H9 (cell line): ENCODE measurements at regions not wholly inside any gene's neighbourhood (a gene's known extent, or its start where the extent isn't known, plus 50 kb on each side); places are given as distances from the start of the nearest gene placed in this dataset.

Experiments used
- DNase-seq: peaks from one replicate; pipeline ENCODE4 v3.0.0-alpha.2; 2017
- H2AFZ ChIP-seq: one replicate; pipeline ENCODE4 v1.6.1; 2013; ENCODE audit warnings: mild to moderate bottlenecking, low read length, control low read depth, moderate library complexity
- H2AK5ac ChIP-seq: 2 replicates; pipeline ENCODE4 v1.6.1; 2013; ENCODE audit warnings: low read length, control low read depth, mixed read lengths; ENCODE audit not compliant: insufficient read length
- H2BK120ac ChIP-seq: one replicate; pipeline ENCODE4 v1.6.1; 2013; ENCODE audit warnings: low read depth, mild to moderate bottlenecking, low read length, control low read depth, inconsistent platforms; ENCODE audit not compliant: poor library complexity, severe bottlenecking
- H2BK12ac ChIP-seq: 2 replicates; pipeline ENCODE4 v1.6.1; 2013; ENCODE audit warnings: low read length, control low read depth, mixed read lengths, low read depth; ENCODE audit not compliant: insufficient read length
- H2BK15ac ChIP-seq: 2 replicates; pipeline ENCODE4 v1.6.1; 2013; ENCODE audit warnings: low read depth, low read length, control low read depth
- H2BK20ac ChIP-seq: one replicate; pipeline ENCODE4 v1.6.1; 2013; ENCODE audit warnings: low read depth, mild to moderate bottlenecking, low read length, control low read depth, inconsistent platforms; ENCODE audit not compliant: poor library complexity, severe bottlenecking
- H2BK5ac ChIP-seq: 2 replicates; pipeline ENCODE4 v1.6.1; 2013; ENCODE audit warnings: low read length, control low read depth, mixed read lengths; ENCODE audit not compliant: insufficient read length
- H3K14ac ChIP-seq: 2 replicates; pipeline ENCODE4 v1.6.1; 2013; ENCODE audit warnings: low read length, control low read depth; ENCODE audit not compliant: insufficient read depth
- H3K18ac ChIP-seq: 2 replicates; pipeline ENCODE4 v1.6.1; 2013; ENCODE audit warnings: low read depth, mild to moderate bottlenecking, mixed read lengths, low read length, control low read depth; ENCODE audit not compliant: insufficient read length
- H3K23ac ChIP-seq: 2 replicates; pipeline ENCODE4 v1.6.1; 2013; ENCODE audit warnings: low read length, control low read depth, mixed read lengths, low read depth; ENCODE audit not compliant: insufficient read length
- H3K23me2 ChIP-seq: 2 replicates; pipeline ENCODE4 v1.6.1; 2013; ENCODE audit warnings: low read depth, mild to moderate bottlenecking, mixed read lengths, low read length, control low read depth; ENCODE audit not compliant: insufficient read length, poor library complexity, severe bottlenecking
- H3K27ac ChIP-seq: 2 replicates; pipeline ENCODE4 v1.5.1; 2013; ENCODE audit warnings: low read length, control low read depth, mixed read lengths, low read depth; ENCODE audit not compliant: insufficient read length
- H3K27me3 ChIP-seq: 2 replicates; pipeline ENCODE4 v1.6.1; 2013; ENCODE audit warnings: low read length, control low read depth, inconsistent platforms; ENCODE audit not compliant: insufficient read depth
- H3K4ac ChIP-seq: 2 replicates; pipeline ENCODE4 v1.6.1; 2013; ENCODE audit warnings: low read depth, mild to moderate bottlenecking, control low read depth, inconsistent platforms, low read length, moderate library complexity
- H3K4me1 ChIP-seq: 2 replicates; pipeline ENCODE4 v1.6.1; 2013; ENCODE audit warnings: low read length, control low read depth, inconsistent platforms; ENCODE audit not compliant: insufficient read depth
- H3K4me2 ChIP-seq: 2 replicates; pipeline ENCODE4 v1.6.1; 2013; ENCODE audit warnings: low read length, control low read depth, mixed read lengths; ENCODE audit not compliant: insufficient read length, insufficient read depth
- H3K56ac ChIP-seq: 2 replicates; pipeline ENCODE4 v1.6.1; 2013; ENCODE audit warnings: low read depth, mild to moderate bottlenecking, mixed read lengths, low read length, control low read depth; ENCODE audit not compliant: insufficient read length
- H3K79me1 ChIP-seq: 2 replicates; pipeline ENCODE4 v1.6.1; 2013; ENCODE audit warnings: low read depth, mild to moderate bottlenecking, moderate library complexity, low read length, control low read depth, inconsistent platforms; ENCODE audit not compliant: insufficient read depth, poor library complexity, severe bottlenecking
- H3K79me2 ChIP-seq: 2 replicates; pipeline ENCODE4 v1.6.1; 2013; ENCODE audit warnings: low read length, control low read depth, inconsistent platforms; ENCODE audit not compliant: insufficient read depth
- H3K9ac ChIP-seq: 2 replicates; pipeline ENCODE4 v1.6.1; 2013; ENCODE audit warnings: low read length, control low read depth, mixed read lengths; ENCODE audit not compliant: insufficient read length; ENCODE audit errors: extremely low read depth
- H3K9me3 ChIP-seq: one replicate; pipeline ENCODE4 v1.6.1; 2013; ENCODE audit warnings: low read depth, low read length, inconsistent platforms; ENCODE audit not compliant: control insufficient read depth
- H3T11ph ChIP-seq: one replicate; pipeline ENCODE4 v1.6.1; 2013; ENCODE audit warnings: mild to moderate bottlenecking, low read length, control low read depth, inconsistent platforms
- H4K20me1 ChIP-seq: one replicate; pipeline ENCODE4 v1.6.1; 2013; ENCODE audit not compliant: control insufficient read depth, insufficient read length, insufficient read depth
- H4K5ac ChIP-seq: 2 replicates; pipeline ENCODE4 v1.6.1; 2013; ENCODE audit warnings: low read depth, mild to moderate bottlenecking, mixed read lengths, low read length, control low read depth; ENCODE audit not compliant: insufficient read length
- H4K8ac ChIP-seq: replicated peaks from 2 replicates; pipeline ENCODE4 v1.6.1; 2013; ENCODE audit warnings: low read length, control low read depth, mixed read lengths, low read depth; ENCODE audit not compliant: insufficient read length
- H4K91ac ChIP-seq: 2 replicates; pipeline ENCODE4 v1.6.1; 2013; ENCODE audit warnings: low read depth, mild to moderate bottlenecking, moderate library complexity, mixed read lengths, low read length, control low read depth; ENCODE audit not compliant: insufficient read length
- H3K27ac Mint-ChIP-seq, 3 experiments: 2 replicates in 2 of 3; 3 replicates in 1 of 3; pipeline ENCODE4 v1.8.0; 2020 to 2021; ENCODE audit warnings: mixed read lengths in 3 of 3, mild to moderate bottlenecking in 1 of 3, moderate library complexity in 1 of 3
- H3K27me3 Mint-ChIP-seq: 2 replicates; pipeline ENCODE4 v1.8.0; 2021; ENCODE audit warnings: low read depth, mild to moderate bottlenecking, moderate library complexity, mixed read lengths
- H3K36me3 Mint-ChIP-seq, 3 experiments: 2 replicates in 2 of 3; 3 replicates in 1 of 3; pipeline ENCODE4 v1.8.0; 2020 to 2021; ENCODE audit warnings: low read depth in 3 of 3, mixed read lengths in 3 of 3; ENCODE audit not compliant: insufficient read depth in 1 of 3
- H3K4me1 Mint-ChIP-seq, 2 experiments: 2 replicates each; pipeline ENCODE4 v1.8.0; 2020; ENCODE audit warnings: mixed read lengths in 2 of 2
- H3K4me3 Mint-ChIP-seq, 2 experiments: 2 replicates in 1 of 2; 3 replicates in 1 of 2; pipeline ENCODE4 v1.8.0; 2020 to 2021; ENCODE audit warnings: mild to moderate bottlenecking in 2 of 2, mixed read lengths in 2 of 2, moderate library complexity in 1 of 2
- H3K9me3 Mint-ChIP-seq, 2 experiments: 2 replicates in 1 of 2; 3 replicates in 1 of 2; pipeline ENCODE4 v1.8.0; 2020; ENCODE audit warnings: mild to moderate bottlenecking in 2 of 2, mixed read lengths in 2 of 2, moderate library complexity in 1 of 2
- WGBS: extraction: QIAGEN DNeasy Blood & Tissue Kit; methylation state at CpG from one replicate; pipeline ENCODE4 v1.1.7; 2013; ENCODE audit warnings: missing lambda C conversion rate, low lambda C conversion rate, mixed read lengths; ENCODE audit not compliant: insufficient read length; ENCODE audit errors: extremely low coverage; 5-methylcytosine and 5-hydroxymethylcytosine counted together
- TF ChIP-seq, protein P1 (sequence below): fragments of 200-600 bp; sonication (generic); conservative IDR thresholded peaks from 3 replicates; pipeline ENCODE4 v1.8.0; 2021; ENCODE audit warnings: antibody characterized with exemption, mild to moderate bottlenecking

DNA sequence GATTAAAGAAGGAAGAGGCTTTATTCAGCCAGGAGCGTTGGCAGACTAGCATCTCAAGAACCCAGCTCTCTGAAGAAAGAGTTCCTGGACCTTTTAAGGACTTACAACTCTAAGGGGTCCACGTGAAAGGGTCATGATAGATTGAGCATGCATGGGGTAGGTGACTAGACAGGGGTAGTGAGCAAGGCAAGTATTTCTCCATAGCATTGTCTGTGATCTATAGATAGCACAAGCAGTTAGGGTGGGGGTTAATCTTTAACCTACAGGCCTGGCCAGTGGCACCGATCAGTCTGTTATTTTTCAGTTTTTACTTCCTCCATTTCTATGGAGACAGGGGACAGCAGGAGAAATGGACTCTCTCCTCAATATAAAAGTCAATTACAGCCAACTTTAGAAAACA, 983.7 kb downstream of the SLITRK1 start:
- no peak overlapping the region for H2BK20ac ChIP-seq
- no peak for DNase-seq
- H4K20me1 ChIP-seq, result no peaks in the 10 kb centered on the region
- no peaks in the 10 kb centered on the region for H3K79me2 ChIP-seq
- TF ChIP-seq, protein P1, sequence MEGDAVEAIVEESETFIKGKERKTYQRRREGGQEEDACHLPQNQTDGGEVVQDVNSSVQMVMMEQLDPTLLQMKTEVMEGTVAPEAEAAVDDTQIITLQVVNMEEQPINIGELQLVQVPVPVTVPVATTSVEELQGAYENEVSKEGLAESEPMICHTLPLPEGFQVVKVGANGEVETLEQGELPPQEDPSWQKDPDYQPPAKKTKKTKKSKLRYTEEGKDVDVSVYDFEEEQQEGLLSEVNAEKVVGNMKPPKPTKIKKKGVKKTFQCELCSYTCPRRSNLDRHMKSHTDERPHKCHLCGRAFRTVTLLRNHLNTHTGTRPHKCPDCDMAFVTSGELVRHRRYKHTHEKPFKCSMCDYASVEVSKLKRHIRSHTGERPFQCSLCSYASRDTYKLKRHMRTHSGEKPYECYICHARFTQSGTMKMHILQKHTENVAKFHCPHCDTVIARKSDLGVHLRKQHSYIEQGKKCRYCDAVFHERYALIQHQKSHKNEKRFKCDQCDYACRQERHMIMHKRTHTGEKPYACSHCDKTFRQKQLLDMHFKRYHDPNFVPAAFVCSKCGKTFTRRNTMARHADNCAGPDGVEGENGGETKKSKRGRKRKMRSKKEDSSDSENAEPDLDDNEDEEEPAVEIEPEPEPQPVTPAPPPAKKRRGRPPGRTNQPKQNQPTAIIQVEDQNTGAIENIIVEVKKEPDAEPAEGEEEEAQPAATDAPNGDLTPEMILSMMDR, result no peak
- H3K23ac ChIP-seq, result no peak overlapping the region
- H2BK15ac ChIP-seq, result no peak overlapping the region
- no peak overlapping the region for H3T11ph ChIP-seq
- H3K27me3 Mint-ChIP-seq, result peaks cover 2% of the 10 kb centered on the region; the same call in 1 of the 2 replicates
- no peak overlapping the region for H3K4me2 ChIP-seq
- no peak overlapping the region for H3K14ac ChIP-seq
- no peak overlapping the region for H2BK120ac ChIP-seq
- H3K27ac Mint-ChIP-seq, result no peak overlapping the region
- H2BK12ac ChIP-seq, result no peak overlapping the region
- H3K9me3 Mint-ChIP-seq, result peaks cover 12 to 16% of the 10 kb centered on the region in 2 experiments
- no peaks in the 10 kb centered on the region for H3K23me2 ChIP-seq
- no peak overlapping the region for H3K18ac ChIP-seq
- H4K5ac ChIP-seq, result no peak overlapping the region
- no peak overlapping the region for H4K91ac ChIP-seq
- no peak overlapping the region for H3K56ac ChIP-seq
- no peaks in the 10 kb centered on the region for H3K79me1 ChIP-seq
- H4K8ac ChIP-seq, result no peak overlapping the region
- no peak overlapping the region for H2AFZ ChIP-seq
- no peaks in the 10 kb centered on the region for H3K9me3 ChIP-seq
- H3K27me3 ChIP-seq, result no peaks in the 10 kb centered on the region
- no peak overlapping the region for H3K4ac ChIP-seq
- peaks cover 23 to 30% of the 10 kb centered on the region in 2 experiments for H3K4me1 Mint-ChIP-seq
- H3K36me3 Mint-ChIP-seq, result peaks cover 7 to 17% (median 10%) of the 10 kb centered on the region in 3 experiments; a peak in 6 of 7 replicates
- WGBS, result no CpG with 5 or more reads among the region's 3 CpGs
- H2AK5ac ChIP-seq, result no peak overlapping the region
- no peak overlapping the region for H3K9ac ChIP-seq
- H3K4me3 Mint-ChIP-seq, result peak overlapping the region in 1 of 2 experiments; percentile 23; a peak in 1 of 5 replicates
- no peaks in the 10 kb centered on the region; the same call in 1 of the 2 replicates for H3K4me1 ChIP-seq
- H2BK5ac ChIP-seq, result no peak overlapping the region
- no peak overlapping the region for H3K27ac ChIP-seq
